ENCODE measurements at regions not wholly inside any gene's neighbourhood (a gene's known extent, or its start where the extent isn't known, plus 50 kb on each side); places are given as distances from the start of the nearest gene placed in this dataset.
A peak's percentile ranks its signal among the peaks of the same experiment; 100 is the strongest.
"Not testable (repeated sequence)": the region's sequence is repeated elsewhere in the genome, so short reads cannot be mapped to it uniquely, and the experiment has no call there.

- no peak for DNase-seq
Observed at GRCh38 chr3:64789111-64789510, 101.3 kb upstream of the ADAMTS9 start.

GRCh38 chr3:64783200-64783599, 95.4 kb upstream of the ADAMTS9 start:
- DNase-seq: no peak

- not testable (repeated sequence) for DNase-seq
Observed at GRCh38 chr3:64780923-64781322, 93.1 kb upstream of the ADAMTS9 start.

GRCh38 chr3:64773137-64773536, 85.3 kb upstream of the ADAMTS9 start:
- DNase-seq: no peak

GRCh38 chr3:64766440-64766839, 78.6 kb upstream of the ADAMTS9 start:
- DNase-seq: no peak

GRCh38 chr3:64765947-64766346, 78.1 kb upstream of the ADAMTS9 start:
- DNase-seq: no peak

GRCh38 chr3:64764386-64764929, 76.7 kb upstream of the ADAMTS9 start:
- DNase-seq: no peak

GRCh38 chr3:64763980-64764379, 76.2 kb upstream of the ADAMTS9 start:
- no peak for DNase-seq

GRCh38 chr3:64761729-64762128, 73.9 kb upstream of the ADAMTS9 start:
- DNase-seq: no peak

- DNase-seq: no peak
Observed at GRCh38 chr3:64760258-64760657, 72.5 kb upstream of the ADAMTS9 start.

GRCh38 chr3:64759811-64760210, 72.0 kb upstream of the ADAMTS9 start:
- DNase-seq: no peak

GRCh38 chr3:64756398-64756986, 68.7 kb upstream of the ADAMTS9 start:
- no peak for DNase-seq

- DNase-seq: no peak
Observed at GRCh38 chr3:64748244-64748904, 60.6 kb upstream of the ADAMTS9 start.

GRCh38 chr3:64747679-64748078, 59.9 kb upstream of the ADAMTS9 start:
- DNase-seq: no peak

GRCh38 chr3:64743887-64744243, 56.1 kb upstream of the ADAMTS9 start:
- no peak for DNase-seq

GRCh38 chr3:64743156-64743886, 55.5 kb upstream of the ADAMTS9 start:
- peak; percentile 22 to 44 for DNase-seq

GRCh38 chr3:64741341-64741740, 53.5 kb upstream of the ADAMTS9 start:
- DNase-seq: no peak

- no peak for DNase-seq
Observed at GRCh38 chr3:64739971-64740631, 52.3 kb upstream of the ADAMTS9 start.
